GM06990 (cell line): ENCODE measurements at regions not wholly inside any gene's neighbourhood (a gene's known extent, or its start where the extent isn't known, plus 50 kb on each side); places are given as distances from the start of the nearest gene placed in this dataset.

Experiments
- DNase-seq: peaks from one replicate; pipeline ENCODE4 v3.0.0-alpha.2; 2011; ENCODE audit not compliant: insufficient read length; ENCODE audit errors: extremely low read depth
- H3K27me3 ChIP-seq: replicated peaks from 2 replicates; pipeline ENCODE4 v1.6.0; 2011; ENCODE audit warnings: low read length; ENCODE audit not compliant: control insufficient read depth, insufficient read depth
- H3K36me3 ChIP-seq: 2 replicates; pipeline ENCODE4 v1.5.1; 2011; ENCODE audit warnings: low read length; ENCODE audit not compliant: control insufficient read depth, insufficient read depth
- H3K4me3 ChIP-seq: replicated peaks from 2 replicates; pipeline ENCODE4 v1.5.1; 2011; ENCODE audit warnings: low read depth, mild to moderate bottlenecking, control low read depth, low read length
- TF ChIP-seq, protein P1 (sequence below): IDR thresholded peaks from 2 replicates; pipeline ENCODE4 v1.5.1; 2011; ENCODE audit warnings: low read length, control low read depth, mild to moderate bottlenecking, inconsistent platforms; ENCODE audit not compliant: insufficient read depth, poor library complexity, severe bottlenecking

DNA sequence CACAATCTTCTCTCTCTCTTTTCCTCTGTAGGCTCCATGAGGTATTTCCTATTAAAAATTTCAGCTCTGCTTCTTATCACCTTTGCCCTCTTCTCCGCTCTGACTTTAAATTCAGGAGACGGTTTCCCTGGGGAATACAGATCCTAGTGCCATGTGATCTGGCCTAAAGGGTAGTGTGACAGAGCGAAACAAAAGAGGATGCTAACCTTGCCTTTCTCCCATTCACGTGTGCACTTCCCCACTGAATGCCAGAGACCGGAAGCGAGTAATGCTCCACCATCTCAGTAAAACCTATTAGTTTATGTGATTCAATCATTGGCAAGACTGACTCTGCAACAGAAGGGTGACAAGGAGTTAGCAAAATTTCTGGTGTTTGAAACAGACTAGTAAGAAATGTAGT is 358.3 kb downstream of the ZNF521 start:
- Histone ChIP-seq H3K4me3 (no peak overlapping the region), H3K27me3 (no peaks in the 10 kb centered on the region; the same call in 1 of the 2 replicates), H3K36me3 (no peaks in the 10 kb centered on the region)
- TF ChIP-seq, protein P1, sequence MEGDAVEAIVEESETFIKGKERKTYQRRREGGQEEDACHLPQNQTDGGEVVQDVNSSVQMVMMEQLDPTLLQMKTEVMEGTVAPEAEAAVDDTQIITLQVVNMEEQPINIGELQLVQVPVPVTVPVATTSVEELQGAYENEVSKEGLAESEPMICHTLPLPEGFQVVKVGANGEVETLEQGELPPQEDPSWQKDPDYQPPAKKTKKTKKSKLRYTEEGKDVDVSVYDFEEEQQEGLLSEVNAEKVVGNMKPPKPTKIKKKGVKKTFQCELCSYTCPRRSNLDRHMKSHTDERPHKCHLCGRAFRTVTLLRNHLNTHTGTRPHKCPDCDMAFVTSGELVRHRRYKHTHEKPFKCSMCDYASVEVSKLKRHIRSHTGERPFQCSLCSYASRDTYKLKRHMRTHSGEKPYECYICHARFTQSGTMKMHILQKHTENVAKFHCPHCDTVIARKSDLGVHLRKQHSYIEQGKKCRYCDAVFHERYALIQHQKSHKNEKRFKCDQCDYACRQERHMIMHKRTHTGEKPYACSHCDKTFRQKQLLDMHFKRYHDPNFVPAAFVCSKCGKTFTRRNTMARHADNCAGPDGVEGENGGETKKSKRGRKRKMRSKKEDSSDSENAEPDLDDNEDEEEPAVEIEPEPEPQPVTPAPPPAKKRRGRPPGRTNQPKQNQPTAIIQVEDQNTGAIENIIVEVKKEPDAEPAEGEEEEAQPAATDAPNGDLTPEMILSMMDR = no peak
- DNase-seq = no peak

DNA sequence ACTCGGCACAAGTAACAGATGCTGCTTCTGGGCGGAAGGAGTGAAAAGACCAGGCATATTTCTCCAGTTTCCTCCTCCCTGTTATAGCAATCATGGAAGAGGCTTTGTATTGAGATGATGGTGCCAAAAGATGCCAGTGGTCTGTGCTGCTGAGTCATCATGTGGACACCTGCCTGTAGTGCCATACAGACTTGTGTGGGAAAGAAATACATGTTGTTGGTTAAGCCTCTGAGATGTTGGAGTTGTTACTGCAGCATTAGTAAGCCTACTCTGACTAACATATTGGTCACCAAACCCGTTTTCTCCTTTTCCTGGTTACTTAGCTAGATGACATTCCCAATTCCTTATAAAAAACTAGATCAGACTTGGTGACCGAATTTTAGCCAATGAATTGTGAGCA is 356.9 kb downstream of the ZNF521 start:
- TF ChIP-seq, protein P1 = no peak
- no peak overlapping the region for H3K4me3 ChIP-seq
- H3K36me3 ChIP-seq = no peaks in the 10 kb centered on the region
- DNase-seq = no peak
- no peaks in the 10 kb centered on the region for H3K27me3 ChIP-seq

DNA sequence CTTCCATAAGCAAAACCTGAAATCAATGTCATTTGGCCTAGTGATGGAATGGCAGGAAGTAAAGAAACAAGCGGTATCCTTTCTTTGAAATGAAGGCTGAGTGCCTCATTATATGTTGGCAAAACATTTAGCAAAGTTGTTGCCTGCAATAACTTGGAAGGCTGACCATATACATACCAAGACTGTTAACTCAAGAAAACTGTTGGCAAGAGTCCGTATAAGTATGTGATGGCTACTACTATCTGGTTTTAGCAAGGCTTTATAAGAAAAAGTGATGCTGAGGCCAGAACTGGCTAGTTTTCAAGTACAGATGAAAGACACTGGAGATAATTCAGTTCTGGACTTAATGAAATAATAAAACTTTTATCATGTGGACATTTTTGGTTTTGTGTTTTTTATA is 356.2 kb downstream of the ZNF521 start:
- H3K36me3 ChIP-seq = no peaks in the 10 kb centered on the region
- H3K27me3 ChIP-seq = no peaks in the 10 kb centered on the region
- DNase-seq = no peak
- H3K4me3 ChIP-seq = no peak overlapping the region
- TF ChIP-seq, protein P1 = no peak

DNA sequence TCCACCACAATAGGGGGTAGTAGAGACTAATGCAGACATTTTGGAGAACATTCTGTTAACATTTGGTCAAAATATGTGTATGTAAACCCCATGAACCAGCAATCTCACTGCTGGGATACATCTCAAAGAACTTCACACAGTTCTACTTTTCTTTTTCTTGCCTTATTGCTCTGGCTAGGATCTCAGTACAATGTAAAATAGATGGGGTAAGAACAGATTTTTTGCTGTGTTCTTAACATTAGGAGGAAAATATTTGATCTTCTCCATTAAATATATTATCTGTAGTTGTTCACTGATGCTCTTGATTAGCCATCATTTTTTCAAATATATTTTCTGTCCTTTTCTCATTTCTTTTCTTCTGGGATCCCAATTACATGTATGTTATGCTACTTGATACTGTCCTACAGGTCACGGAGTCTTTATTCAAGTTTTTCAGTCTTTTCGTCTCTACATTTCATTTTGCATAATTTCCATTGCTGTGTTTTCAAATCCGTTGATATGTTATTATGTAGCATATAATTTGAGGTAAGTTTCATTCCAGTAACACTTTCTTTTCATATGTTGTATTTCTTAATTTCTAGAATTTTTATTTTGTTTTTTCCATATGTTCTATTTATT is 352.2 kb downstream of the ZNF521 start:
- no peak for DNase-seq
- TF ChIP-seq, protein P1 = no peak
- no peaks in the 10 kb centered on the region; the same call in 1 of the 2 replicates for H3K27me3 ChIP-seq
- no peaks in the 10 kb centered on the region for H3K36me3 ChIP-seq
- no peak overlapping the region for H3K4me3 ChIP-seq

DNA sequence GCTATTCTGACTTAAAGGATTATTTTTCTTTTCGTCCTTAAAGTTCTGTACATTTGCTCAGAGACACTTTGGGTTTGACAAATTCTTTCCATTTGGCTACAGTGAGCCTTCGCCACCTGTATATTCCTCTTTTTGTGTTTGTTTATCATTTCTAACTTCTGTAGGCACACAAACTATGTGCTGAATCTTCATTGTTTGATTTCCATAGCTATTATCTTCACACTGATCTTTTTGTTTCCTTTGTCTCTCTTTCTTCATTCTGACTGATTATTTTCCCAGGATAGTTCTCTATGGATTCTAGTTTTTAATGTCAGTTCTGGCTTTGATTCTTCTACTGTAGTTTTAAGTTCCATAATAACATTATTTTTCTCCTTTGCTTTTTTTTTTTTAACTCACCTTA is 350.2 kb downstream of the ZNF521 start:
- Histone ChIP-seq H3K4me3 (no peak overlapping the region), H3K36me3 (no peaks in the 10 kb centered on the region), H3K27me3 (no peaks in the 10 kb centered on the region; the same call in 1 of the 2 replicates)
- TF ChIP-seq, protein P1 = no peak
- no peak for DNase-seq
